Kidney (tissue), 13 donors: ENCODE measurements at regions not wholly inside any gene's neighbourhood (a gene's known extent, or its start where the extent isn't known, plus 50 kb on each side); places are given as distances from the start of the nearest gene placed in this dataset.

Source experiments
- DNase-seq, 5 donors: peaks; one replicate each; pipeline ENCODE4 v3.0.0-alpha.2; 2013 to 2020
- FAIRE-seq: peaks from 2 replicates; lab custom pipeline; 2012; peaks lifted over from hg19 to GRCh38; lab: Jason Lieb, UNC
- H3K27ac ChIP-seq, 2 donors: one replicate each; pipeline ENCODE4 v1.7.0; 2013; ENCODE audit warnings: low read depth in 2 of 2, low read length in 2 of 2, inconsistent platforms in 1 of 2
- H3K27me3 ChIP-seq: one replicate; pipeline ENCODE4 v1.7.1; 2013; ENCODE audit warnings: low read length, inconsistent platforms; ENCODE audit not compliant: control insufficient read depth, insufficient read depth
- H3K36me3 ChIP-seq, 3 donors: one replicate each; pipeline versions ENCODE4 v1.7.0 to v1.7.1; 2013; ENCODE audit warnings: low read length in 3 of 3, control low read depth in 1 of 3, inconsistent platforms in 1 of 3; ENCODE audit not compliant: insufficient read depth in 3 of 3, control insufficient read depth in 2 of 3
- H3K4me1 ChIP-seq, 3 donors: one replicate each; pipeline versions ENCODE4 v1.7.0 to v1.7.1; 2013; ENCODE audit warnings: low read length in 3 of 3, inconsistent platforms in 1 of 3, low read depth in 1 of 3; ENCODE audit not compliant: control insufficient read depth in 2 of 3, insufficient read depth in 2 of 3
- H3K4me3 ChIP-seq, 3 donors: one replicate each; pipeline versions ENCODE4 v1.7.0 to v1.8.1; 2013; ENCODE audit warnings: low read length in 3 of 3, control low read depth in 1 of 3, inconsistent platforms in 1 of 3
- H3K9ac ChIP-seq, 3 donors: one replicate each; pipeline versions ENCODE4 v1.7.0 to v1.7.1; 2013; ENCODE audit warnings: low read length in 3 of 3, control low read depth in 1 of 3, inconsistent platforms in 1 of 3
- H3K9me3 ChIP-seq, 3 donors: one replicate each; pipeline versions ENCODE4 v1.7.0 to v1.7.1; 2013; ENCODE audit warnings: low read length in 3 of 3, control low read depth in 1 of 3, inconsistent platforms in 1 of 3; ENCODE audit not compliant: control insufficient read depth in 2 of 3, insufficient read depth in 1 of 3
- intact Hi-C: fragments of 100-400 bp; cut with DNase I; formaldehyde crosslinking; loops from one replicate; pipeline ENCODE4 v1.11.1; 2022
- TF ChIP-seq, protein P1 (sequence below): IDR thresholded peaks from 3 replicates; pipeline ENCODE4 v1.5.1; 2012; ENCODE audit warnings: mild to moderate bottlenecking, moderate library complexity, borderline replicate concordance; ENCODE audit not compliant: insufficient read depth; ENCODE audit errors: extremely low read depth
- donor health status: control.
- donor health status: control.
- donor health status: control.
- donor health status: control.
- donor health status: control.
- donor health status: DM: yes; HTN: yes; CAD: no.
- donor health status: Normal renal cell carcinoma (clear cell type).

DNA sequence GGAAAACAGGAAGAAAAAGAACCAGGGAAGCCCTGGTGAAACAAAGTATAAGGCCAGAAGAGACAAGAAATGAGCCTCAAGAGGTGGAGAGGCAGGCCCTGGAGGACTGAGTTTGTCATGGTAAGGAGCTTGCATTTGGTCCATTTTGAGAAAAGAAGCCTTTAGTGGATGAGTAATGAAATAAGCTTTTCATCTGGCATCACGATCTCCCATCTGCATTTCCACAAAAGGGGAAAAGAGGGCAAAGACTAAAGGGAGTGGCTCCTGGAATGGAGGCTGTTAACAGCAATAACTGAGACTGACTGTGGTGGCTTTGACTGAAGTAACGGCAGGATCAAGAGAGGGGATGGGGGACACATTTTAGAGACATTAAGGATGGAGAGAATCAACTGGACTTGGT, 148.8 kb upstream of the NBEA start:
- H3K9me3 ChIP-seq, result peaks cover 0 to 9% (median 0%) of the 10 kb centered on the region in 3 donors
- TF ChIP-seq, protein P1, sequence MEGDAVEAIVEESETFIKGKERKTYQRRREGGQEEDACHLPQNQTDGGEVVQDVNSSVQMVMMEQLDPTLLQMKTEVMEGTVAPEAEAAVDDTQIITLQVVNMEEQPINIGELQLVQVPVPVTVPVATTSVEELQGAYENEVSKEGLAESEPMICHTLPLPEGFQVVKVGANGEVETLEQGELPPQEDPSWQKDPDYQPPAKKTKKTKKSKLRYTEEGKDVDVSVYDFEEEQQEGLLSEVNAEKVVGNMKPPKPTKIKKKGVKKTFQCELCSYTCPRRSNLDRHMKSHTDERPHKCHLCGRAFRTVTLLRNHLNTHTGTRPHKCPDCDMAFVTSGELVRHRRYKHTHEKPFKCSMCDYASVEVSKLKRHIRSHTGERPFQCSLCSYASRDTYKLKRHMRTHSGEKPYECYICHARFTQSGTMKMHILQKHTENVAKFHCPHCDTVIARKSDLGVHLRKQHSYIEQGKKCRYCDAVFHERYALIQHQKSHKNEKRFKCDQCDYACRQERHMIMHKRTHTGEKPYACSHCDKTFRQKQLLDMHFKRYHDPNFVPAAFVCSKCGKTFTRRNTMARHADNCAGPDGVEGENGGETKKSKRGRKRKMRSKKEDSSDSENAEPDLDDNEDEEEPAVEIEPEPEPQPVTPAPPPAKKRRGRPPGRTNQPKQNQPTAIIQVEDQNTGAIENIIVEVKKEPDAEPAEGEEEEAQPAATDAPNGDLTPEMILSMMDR, result no peak
- H3K27me3 ChIP-seq, result no peaks in the 10 kb centered on the region
- H3K4me1 ChIP-seq, result no peaks in the 10 kb centered on the region
- H3K36me3 ChIP-seq, result no peaks in the 10 kb centered on the region
- no peak for DNase-seq
- intact Hi-C loops, result no loop called here
- no peak overlapping the region for H3K4me3 ChIP-seq
- no peak overlapping the region for H3K27ac ChIP-seq
- no peak for FAIRE-seq
- H3K9ac ChIP-seq, result no peak overlapping the region

DNA sequence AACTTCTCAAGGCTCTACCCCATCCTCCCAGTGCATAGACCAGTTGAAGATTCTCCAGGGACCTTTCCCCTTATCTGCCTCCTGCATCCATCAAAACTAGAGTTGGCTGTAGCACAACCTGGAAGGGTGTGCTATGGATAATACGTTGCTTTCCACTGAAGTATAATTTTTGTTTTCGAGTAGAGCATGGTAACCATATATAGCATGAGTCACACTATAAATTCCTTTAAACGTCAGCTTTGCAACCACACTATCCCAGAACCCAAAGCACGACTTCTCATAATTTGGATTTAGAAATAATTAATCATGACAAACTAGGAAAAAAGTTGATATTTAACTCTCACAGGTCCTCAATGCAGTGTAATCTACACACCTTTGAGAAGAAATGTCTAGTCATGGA, 138.3 kb upstream of the NBEA start:
- Histone ChIP-seq H3K4me1 (no peaks in the 10 kb centered on the region), H3K9me3 (no peaks in the 10 kb centered on the region), H3K27ac (no peak overlapping the region), H3K9ac (no peak overlapping the region), H3K27me3 (no peaks in the 10 kb centered on the region), H3K36me3 (no peaks in the 10 kb centered on the region), H3K4me3 (no peak overlapping the region)
- DNase-seq (no peak), FAIRE-seq (no peak)
- intact Hi-C loops, result no loop called here
- TF ChIP-seq, protein P1, result no peak

DNA sequence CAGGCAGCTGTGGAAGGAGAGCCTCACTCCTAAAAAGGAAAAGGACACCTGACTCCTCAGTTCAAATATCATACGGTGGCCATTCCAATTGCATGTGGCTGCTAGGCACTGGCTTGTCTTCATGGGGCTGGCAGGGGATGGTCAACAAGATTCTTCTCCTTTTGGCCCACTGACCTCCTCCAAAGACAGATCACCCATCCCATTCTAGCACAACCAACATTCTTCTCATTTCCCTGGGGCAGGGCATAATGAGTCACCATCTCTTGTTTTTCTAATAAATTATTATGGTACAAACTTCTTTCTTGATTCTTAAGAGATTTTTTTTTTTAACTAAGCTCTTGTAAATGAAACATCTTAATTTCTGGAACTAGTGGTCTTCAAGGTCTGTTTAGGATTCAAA, 136.7 kb upstream of the NBEA start:
- Histone ChIP-seq H3K36me3 (no peaks in the 10 kb centered on the region), H3K27me3 (no peaks in the 10 kb centered on the region), H3K9ac (no peak overlapping the region), H3K9me3 (no peaks in the 10 kb centered on the region), H3K4me1 (no peaks in the 10 kb centered on the region), H3K27ac (no peak overlapping the region), H3K4me3 (no peak overlapping the region)
- FAIRE-seq (no peak), DNase-seq (no peak)
- intact Hi-C loops, result no loop called here
- TF ChIP-seq, protein P1, result no peak

DNA sequence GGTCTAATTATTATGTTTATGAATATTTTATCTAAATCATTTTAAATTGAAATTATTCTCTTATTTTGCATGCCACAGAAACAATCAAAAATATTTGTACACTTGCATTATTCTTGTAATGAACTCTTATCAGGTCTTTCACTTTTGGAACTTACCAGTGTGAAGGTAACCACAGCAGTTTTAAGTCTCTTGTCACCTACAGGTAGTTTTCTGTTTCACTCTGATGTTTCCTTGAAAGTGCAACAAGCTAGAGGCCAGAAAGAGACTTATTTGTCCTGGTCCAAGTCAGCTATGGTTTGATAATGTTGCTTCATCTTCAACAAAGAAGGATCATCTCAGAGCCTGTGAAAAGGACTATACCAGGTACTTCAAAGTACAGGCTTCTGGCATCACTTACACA, 133.4 kb upstream of the NBEA start:
- H3K27ac ChIP-seq, result no peak overlapping the region
- intact Hi-C loops, result no loop called here
- no peaks in the 10 kb centered on the region for H3K36me3 ChIP-seq
- no peaks in the 10 kb centered on the region for H3K27me3 ChIP-seq
- no peak for FAIRE-seq
- no peak overlapping the region for H3K4me3 ChIP-seq
- no peaks in the 10 kb centered on the region for H3K4me1 ChIP-seq
- H3K9ac ChIP-seq, result no peak overlapping the region
- TF ChIP-seq, protein P1, result no peak
- peaks cover 0 to 6% (median 0%) of the 10 kb centered on the region in 3 donors for H3K9me3 ChIP-seq
- no peak for DNase-seq
